MV-4-11 (cell line): ENCODE measurements at regions not wholly inside any gene's neighbourhood (a gene's known extent, or its start where the extent isn't known, plus 50 kb on each side); places are given as distances from the start of the nearest gene placed in this dataset.

ENCODE experiments used
- DNase-seq: peaks from one replicate; lab custom pipeline; 2025; lab: John Stamatoyannopoulos, UW

DNA sequence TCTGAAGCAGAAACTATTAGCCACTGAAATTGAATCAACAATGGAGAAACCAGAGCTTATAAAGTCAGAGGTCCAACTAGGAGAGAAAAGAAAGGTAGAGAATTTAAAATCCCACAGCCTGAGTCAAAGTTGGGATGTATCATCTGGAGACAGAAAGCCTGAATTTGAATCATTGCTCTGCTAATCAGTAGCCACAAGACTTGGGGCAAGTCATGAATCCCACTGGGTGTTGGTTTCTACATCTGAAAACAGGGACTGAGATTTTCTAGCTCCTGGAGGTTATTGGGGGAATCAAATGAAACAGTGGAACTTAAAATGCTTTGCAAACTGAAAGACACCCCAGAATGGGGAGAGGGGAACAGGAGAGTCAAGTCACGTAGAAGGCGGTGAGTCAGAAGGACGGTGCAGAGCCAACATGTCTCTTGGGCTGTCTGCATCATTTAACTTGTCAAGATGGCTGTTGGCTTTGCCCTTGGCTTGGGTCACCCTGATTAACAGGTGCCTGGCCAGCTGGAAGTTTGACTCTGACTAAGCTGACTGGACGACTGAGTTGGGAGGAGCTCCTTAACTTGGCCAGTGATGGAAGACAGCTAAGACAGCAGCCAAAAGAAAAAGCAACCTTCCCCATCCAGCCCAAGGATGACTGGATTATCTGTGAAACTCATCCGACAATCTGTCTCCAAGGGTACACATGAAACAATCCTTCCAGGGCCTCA lies 60.6 kb upstream of the ADRA1B start:
- DNase-seq: no peak

DNA sequence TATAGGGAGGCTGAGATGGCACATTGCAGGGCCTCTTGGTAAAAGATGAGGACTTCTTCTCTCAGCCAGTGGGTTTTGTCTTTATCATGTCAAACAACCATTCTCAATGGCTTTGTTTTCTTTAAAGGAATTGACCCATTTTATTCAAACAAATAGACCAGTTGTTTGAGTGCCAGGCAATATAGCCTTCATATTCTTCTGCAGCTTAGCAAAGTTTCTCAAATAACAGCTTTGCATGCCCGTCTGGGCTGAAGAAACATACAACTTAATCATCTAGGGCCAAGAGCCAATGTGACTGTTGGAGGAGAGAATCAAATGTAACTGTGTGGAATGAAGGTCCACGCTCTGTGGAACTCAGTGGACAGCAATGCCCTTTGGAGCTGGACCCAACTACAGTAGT lies 57.4 kb upstream of the ADRA1B start:
- DNase-seq: no peak

DNA sequence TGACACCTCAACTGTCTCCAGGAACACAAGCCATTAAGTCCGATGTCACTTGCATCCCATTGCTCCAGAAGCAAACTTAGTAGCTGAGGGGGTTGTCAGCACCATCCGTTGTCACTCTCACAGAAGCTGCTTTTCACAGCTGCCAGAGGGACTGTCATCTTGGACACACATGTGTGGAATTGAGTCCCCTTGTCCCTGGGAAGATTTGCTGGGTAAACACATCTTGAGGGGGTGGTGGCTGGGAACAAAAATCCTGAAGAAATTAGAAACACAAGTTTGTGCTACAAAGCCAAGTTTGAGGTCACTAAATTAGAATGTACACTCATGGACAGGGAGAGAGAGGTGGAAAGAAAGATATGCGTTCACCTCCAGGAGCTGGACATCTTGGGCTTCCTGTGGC lies 55.2 kb upstream of the ADRA1B start:
- no peak for DNase-seq

DNA sequence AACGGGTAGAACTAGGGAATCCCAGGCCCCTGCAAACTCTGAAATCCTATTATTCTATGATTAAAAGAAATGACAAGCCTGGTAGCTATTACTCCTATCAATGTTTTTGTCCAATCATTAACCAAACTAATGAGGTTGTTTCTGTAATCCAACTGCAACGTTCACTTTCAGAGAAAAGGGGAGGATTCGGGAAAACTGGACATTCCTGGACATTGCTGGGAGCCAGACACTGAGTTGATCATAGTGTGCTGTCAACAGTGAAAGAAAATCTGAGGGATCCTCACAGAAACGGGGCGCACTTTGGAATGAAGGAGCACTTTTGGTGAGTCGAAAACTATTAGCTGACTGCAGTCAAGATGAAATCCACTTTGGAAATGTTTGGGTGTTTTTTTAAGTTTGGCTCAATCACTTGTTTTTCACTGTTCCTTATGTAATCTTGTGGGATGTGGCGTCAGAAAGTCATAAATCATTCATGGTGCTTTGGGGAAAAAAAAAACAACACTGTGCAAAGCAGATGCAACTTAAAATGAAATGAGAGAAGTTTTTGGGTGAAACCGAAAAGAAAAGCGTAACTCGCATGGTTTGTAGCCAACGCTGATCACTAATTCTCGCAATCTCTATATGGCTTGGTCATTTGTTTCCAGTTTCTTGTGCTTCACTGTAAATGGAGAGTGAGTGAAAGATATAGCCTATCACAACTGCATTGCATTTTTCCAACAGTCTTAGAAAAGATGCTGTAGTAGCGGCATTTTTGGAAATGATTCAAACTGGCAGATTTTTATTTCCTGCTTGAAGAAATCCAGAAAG lies 51.2 kb upstream of the ADRA1B start:
- DNase-seq: peak; percentile 87

DNA sequence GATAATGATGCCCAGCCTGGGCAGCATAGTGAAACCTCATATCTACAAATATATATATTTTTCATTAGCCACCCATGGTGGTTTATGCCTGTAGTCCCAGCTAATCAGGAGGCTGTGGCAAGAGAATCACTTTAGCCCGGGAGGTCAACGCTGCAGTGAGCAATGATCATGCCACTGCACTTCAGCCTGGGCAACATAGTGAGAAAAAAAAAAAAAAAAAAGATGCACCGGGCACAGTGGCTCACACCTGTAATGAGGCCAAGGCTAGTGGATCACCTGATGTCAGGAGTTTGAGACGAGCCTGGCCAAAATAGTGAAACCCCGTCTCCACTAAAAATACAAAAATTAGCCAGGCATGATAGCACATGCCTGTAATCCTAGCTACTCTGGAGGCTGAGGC lies 50.2 kb upstream of the ADRA1B start:
- no peak for DNase-seq
